GM18505 (cell line): ENCODE measurements at regions not wholly inside any gene's neighbourhood (a gene's known extent, or its start where the extent isn't known, plus 50 kb on each side); places are given as distances from the start of the nearest gene placed in this dataset.

Experiments used
- ATAC-seq: cut with Tn5 transposase; IDR thresholded peaks from one replicate; pipeline ENCODE4 v1.9.1; 2021; ENCODE audit not compliant: unreplicated experiment
- POLR2A ChIP-seq: IDR thresholded peaks from 4 replicates; pipeline ENCODE4 v1.6.1; 2011; ENCODE audit warnings: borderline replicate concordance; ENCODE audit not compliant: insufficient read depth, insufficient read length; ENCODE audit errors: extremely low read depth

DNA sequence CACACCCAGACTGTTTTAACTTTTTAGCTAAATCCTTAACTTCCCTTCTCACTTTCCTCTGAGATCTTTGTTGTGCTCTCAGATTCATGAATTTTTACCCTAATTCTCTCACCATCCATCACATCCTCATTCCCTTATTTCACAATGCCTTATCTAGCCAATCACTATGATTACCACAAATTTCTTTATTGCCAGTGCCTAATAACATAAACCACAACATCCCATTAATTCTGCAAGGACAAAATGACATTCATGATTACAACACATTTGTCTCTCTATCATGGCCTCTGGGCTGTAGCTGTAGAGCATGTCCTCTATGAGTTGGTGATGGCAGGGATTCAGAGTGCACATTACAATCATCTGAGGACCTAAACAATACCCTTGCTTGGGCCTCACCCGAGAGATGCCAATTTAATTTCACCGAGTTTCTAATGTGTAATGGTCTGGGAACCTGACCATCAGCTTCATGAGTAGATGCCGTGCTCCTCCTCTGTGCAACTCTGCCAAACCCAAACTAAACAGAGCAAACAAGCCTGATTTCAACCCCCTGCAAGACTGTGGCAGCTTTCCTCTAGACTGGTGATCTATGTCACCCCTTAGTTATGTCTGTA lies 99.3 kb downstream of the SPTSSA start:
- TF ChIP-seq POLR2A = no peak
- no peak for ATAC-seq

GRCh38 chr14:34361504-34362011 lies 100.5 kb downstream of the SPTSSA start:
- no peak for TF ChIP-seq POLR2A
- ATAC-seq = no peak

DNA sequence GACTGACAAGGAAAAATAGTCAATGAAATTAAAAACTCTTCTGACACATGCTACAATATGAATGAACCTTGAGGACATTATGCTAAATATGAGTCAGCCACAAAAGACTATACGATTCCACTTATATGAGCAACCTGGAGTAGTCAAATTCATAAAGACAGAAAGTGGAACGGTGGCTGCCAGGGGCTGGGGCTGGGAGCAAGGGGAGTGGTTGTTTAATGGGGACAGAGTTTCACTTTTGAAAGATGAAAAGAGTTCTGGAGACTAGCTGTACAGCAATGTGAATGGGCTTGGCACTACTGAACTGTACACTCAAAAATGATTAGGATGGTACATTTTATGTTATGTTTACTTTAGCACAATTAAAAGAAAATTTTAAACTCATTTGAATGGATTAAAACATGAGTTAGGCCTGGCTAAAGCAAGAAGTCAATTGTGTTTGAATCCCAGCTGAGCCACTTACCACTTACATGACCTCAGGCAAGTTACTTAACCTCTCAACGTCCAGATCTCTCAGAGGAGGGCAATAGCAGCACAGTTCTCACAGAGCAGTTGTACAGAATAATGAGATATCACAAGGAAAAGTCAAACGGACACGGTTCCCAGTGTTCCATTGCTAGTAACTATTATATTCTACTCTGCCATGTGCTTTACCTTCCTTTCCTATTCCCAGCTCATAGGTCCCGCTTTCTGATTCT lies 102.5 kb downstream of the SPTSSA start:
- no peak for ATAC-seq
- no peak for TF ChIP-seq POLR2A

DNA sequence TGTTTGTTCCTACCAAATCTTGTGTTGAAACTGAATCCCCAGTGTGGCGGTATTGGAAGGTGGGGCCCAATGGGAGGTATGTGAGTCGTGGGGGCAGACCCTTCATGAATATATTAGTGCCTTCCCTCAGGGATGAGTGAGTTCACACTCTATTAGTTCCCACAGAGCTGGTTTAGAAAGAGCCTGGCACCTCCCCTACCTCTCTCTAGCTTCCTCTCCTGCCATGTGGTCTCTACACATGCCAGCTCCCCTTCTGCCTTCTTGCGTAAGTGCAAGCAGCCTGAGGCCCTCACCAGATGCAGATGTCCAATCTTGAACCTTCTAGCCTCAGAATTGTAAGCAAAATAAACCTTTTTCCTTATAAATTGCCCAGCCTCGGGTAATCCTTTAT lies 105.8 kb downstream of the SPTSSA start:
- TF ChIP-seq POLR2A = no peak
- ATAC-seq = no peak

DNA sequence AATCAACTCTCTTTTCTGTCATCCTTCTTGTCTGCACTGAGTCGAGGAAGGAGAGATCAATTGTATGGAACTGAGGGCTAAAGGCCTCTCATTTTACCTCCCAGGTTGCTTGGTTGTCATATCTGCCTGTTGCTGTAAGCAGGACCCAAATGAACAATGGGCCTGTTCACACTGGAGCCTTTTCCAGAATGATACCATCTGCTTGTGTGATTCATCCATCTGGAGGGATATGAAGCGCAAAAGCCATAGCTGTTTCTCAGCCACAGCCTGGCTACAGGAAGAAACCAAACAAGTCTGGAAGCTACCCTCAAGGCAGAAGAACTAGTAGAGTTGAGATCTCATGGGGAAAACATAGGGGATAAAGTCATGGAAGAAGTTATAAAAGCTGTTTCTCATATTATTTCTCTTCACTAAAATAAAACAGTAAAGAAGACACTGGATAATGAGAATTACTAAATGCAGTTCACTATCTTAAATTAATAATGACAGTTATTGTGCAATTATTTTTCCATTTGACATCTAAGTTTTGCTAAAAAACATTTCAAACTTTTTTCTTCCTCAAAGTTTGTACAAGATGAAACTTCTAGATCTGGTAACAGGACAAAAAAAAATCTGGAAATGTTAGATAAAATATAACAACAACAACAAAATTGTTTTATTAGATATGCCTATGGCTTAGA lies 106.3 kb downstream of the SPTSSA start:
- ATAC-seq = no peak
- no peak for TF ChIP-seq POLR2A

GRCh38 chr14:34354556-34354955 lies 107.5 kb downstream of the SPTSSA start:
- ATAC-seq = no peak
- no peak for TF ChIP-seq POLR2A

DNA sequence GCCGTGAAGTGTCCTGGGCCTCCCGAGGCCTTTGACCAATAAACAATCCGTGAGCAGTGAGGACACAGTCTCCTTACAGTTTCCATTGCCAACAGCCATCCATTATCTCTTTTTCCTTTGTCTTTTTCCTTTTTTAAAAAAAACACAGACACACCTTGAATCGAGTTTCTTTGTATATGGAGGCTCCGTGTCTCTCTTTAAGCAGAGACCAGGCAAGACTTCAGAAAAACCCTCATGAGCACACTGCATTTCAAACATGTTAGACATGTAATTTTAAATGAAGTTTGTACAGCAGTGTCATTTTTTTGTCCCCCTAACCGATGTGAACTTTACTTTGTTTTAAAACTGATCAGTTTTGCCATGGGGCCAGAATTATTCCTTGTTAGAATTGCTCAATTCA lies 111.1 kb downstream of the SPTSSA start:
- ATAC-seq = no peak
- no peak for TF ChIP-seq POLR2A

DNA sequence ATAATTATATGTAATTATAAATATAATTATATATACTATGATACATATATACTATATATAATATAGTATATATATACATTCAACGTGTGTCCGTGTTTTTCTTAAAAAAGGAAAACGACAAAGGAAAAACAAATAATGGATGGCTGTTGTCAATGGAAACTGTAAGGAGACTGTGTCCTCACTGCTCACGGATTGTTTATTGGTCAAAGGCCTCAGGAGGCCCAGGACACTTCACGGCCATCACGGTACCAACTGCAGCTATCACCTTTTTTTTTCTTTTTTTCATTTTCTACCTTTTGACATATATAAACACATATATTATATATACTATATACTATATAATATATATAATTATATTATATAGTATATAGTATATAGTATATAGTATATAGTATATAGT lies 113.4 kb downstream of the SPTSSA start:
- no peak for TF ChIP-seq POLR2A
- no peak for ATAC-seq

DNA sequence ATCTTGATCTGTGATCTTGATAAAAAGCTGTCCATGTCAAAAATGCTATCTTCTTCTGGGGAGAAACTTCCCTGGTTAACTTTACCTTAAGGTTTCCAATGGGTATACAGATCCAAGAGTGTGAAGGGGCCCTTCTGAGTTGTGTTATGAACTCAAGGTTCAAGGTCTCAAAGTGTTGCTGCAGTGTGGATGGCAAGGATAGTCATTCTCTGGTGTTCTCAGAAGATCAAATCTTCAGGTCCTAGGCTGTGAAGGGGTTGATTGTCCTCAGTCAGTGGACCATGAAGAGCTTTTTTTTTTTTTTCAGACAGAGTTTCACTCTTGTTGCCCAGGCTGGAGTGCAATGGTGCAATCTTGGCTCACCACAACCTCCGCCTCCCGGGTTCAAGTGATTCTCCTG lies 114.4 kb downstream of the SPTSSA start:
- no peak for TF ChIP-seq POLR2A
- peak; percentile 89 for ATAC-seq

DNA sequence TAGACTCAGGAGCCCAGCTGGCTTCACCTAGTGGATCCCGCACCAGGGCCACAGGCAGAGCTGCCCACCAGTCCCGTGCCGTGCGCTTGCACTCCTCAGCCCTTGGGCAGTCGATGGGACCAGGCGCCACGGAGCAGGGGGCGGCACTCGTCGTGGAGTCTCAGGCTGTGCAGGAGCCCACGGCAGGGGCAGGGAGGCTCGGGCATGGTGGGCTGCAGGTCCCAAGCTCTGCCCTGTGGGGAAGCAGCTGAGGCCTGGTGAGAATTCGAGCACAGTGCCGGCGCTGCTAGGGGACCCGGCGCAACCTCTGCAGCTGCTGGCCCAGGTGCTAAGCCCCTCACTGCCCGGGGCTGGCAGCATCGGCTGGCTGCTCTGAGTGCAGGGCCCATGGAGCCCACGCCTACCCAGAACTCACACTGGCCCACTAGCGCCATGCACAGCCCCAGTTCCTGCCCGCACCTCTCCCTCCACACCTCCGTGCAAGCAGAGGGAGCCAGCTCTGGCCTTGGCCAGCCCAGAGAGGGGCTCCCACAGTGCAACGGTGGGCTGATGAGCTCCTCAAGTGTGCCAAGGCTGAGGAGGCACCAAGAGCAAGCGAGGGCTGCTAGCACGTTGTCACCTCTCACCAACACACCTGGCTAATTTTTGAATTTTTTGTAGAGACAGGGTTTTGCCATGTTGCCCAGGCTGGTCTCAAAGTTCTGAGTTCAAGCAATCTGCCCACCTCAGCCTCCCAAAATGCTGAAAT lies 116.1 kb downstream of the SPTSSA start:
- no peak for TF ChIP-seq POLR2A
- ATAC-seq = no peak

DNA sequence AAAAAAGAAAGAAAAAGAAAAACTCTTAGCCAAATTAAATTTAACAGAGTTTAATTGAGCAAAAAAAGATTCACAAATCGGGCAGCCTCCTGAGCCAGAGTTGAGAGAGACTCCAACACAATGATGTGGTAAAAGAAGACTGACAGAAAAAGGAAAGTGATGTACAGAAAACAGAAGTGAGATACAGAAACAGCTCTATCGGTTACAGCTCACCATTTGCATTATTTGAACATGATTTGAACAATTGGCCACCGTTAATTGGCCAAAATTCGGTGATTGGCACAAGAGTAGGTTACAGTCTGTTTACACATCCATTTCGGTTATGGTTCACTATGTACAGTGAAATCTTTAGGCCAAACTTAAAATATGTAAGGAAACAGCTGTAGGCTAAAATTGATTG lies 117.7 kb downstream of the SPTSSA start:
- no peak for TF ChIP-seq POLR2A
- ATAC-seq = no peak

- ATAC-seq = no peak
- no peak for TF ChIP-seq POLR2A
Observed at GRCh38 chr14:34340025-34340625, 121.9 kb downstream of the SPTSSA start.

- ATAC-seq = no peak
- no peak for TF ChIP-seq POLR2A
Observed at GRCh38 chr14:34338056-34338455, 124.0 kb downstream of the SPTSSA start.
